ENCODE measurements at regions not wholly inside any gene's neighbourhood (a gene's known extent, or its start where the extent isn't known, plus 50 kb on each side); places are given as distances from the start of the nearest gene placed in this dataset.

- DNase-seq (ENCODE audit: low read depth in 1 of 2, low spot score in 1 of 2) (no peak), FAIRE-seq (no peak), ATAC-seq (no peak)
- Histone ChIP-seq H3K9me3 (no peaks in the 10 kb centered on the region; the same call in 1 of the 3 replicates), H3K4me3 (no peak overlapping the region), H3K27ac (no peak overlapping the region), H3K4me1 (no peaks in the 10 kb centered on the region), H3K4me2 (no peak overlapping the region)
- ChIA-PET POLR2A (no interaction called here), CTCF (no interaction called here)
- WGBS (ENCODE audit: missing lambda C conversion rate): 13% methylated on average over 3 of the region's 3 CpGs
- TF ChIP-seq JUNB (IDR thresholded peaks at IDR 0.05) (no peak), FOSL2 (IDR thresholded peaks at IDR 0.05) (no peak), FOSL2 (CRISPR knock-in tag; IDR thresholded peaks at IDR 0.05) (no peak), MAX (IDR thresholded peaks at IDR 0.05) (no peak), CTCF (IDR thresholded peaks at IDR 0.05) (no peak), MAZ (IDR thresholded peaks at IDR 0.05; ENCODE audit: borderline replicate concordance, low read depth, low read length) (no peak), ZNF302 (CRISPR knock-in tag; IDR thresholded peaks at IDR 0.05) (no peak), CHD2 (IDR thresholded peaks at IDR 0.05; ENCODE audit: low read length, partially characterized antibody) (no peak), BHLHE40 (IDR thresholded peaks at IDR 0.05; ENCODE audit: low read depth, low read length) (no peak), MAFK (IDR thresholded peaks at IDR 0.05; ENCODE audit: partially characterized antibody) (no peak), HES2 (IDR thresholded peaks at IDR 0.05) (no peak), EP300 (IDR thresholded peaks at IDR 0.05) (no peak), RAD21 (conservative IDR thresholded peaks at IDR 0.05 in 1 of 2, IDR thresholded peaks at IDR 0.05 in 1 of 2) (no peak), NR3C1 (IDR thresholded peaks at IDR 0.05) (no peak), MYC (IDR thresholded peaks at IDR 0.05; ENCODE audit: borderline replicate concordance, low read length) (no peak), ZC3H11A (IDR thresholded peaks at IDR 0.05) (no peak), JUN (IDR thresholded peaks at IDR 0.05) (no peak), ATOH8 (CRISPR knock-in tag; IDR thresholded peaks at IDR 0.05; ENCODE audit: low read depth) (no peak), HOXB5 (CRISPR knock-in tag; IDR thresholded peaks at IDR 0.05) (no peak), USF2 (IDR thresholded peaks at IDR 0.05) (no peak), KDM5A (IDR thresholded peaks at IDR 0.05) (no peak)
Measured at GRCh38 chr10:10223131-10223530, 794.5 kb upstream of the CELF2 start.

GRCh38 chr10:10225136-10225676 is 792.5 kb upstream of the CELF2 start:
- FAIRE-seq (no peak), DNase-seq (ENCODE audit: low read depth in 1 of 2, low spot score in 1 of 2) (no peak), ATAC-seq (no peak)
- H3K4me1 ChIP-seq: no peaks in the 10 kb centered on the region
- POLR2A ChIA-PET: no interaction called here
- CTCF ChIA-PET: no interaction called here
- no peak overlapping the region for H3K27ac ChIP-seq
- 0% methylated on average over 4 of the region's 4 CpGs for WGBS (ENCODE audit: missing lambda C conversion rate)
- H3K9me3 ChIP-seq: no peaks in the 10 kb centered on the region; the same call in 1 of the 3 replicates
- TF ChIP-seq MAFK (IDR thresholded peaks at IDR 0.05; ENCODE audit: partially characterized antibody) (no peak), EP300 (IDR thresholded peaks at IDR 0.05) (no peak), PHF8 (IDR thresholded peaks at IDR 0.05; ENCODE audit: borderline replicate concordance, low read depth) (no peak), POLR2AphosphoS2 (conservative IDR thresholded peaks at IDR 0.05; ENCODE audit: low read length) (no peak), HOXB5 (CRISPR knock-in tag; IDR thresholded peaks at IDR 0.05) (no peak), TFCP2L1 (CRISPR knock-in tag; IDR thresholded peaks at IDR 0.05) (no peak), BCL3 (IDR thresholded peaks at IDR 0.05) (no peak), HES2 (IDR thresholded peaks at IDR 0.05) (no peak), RAD21 (conservative IDR thresholded peaks at IDR 0.05 in 1 of 2, IDR thresholded peaks at IDR 0.05 in 1 of 2) (no peak), RNF2 (IDR thresholded peaks at IDR 0.05; ENCODE audit: borderline replicate concordance, low read depth) (no peak), ZSCAN20 (CRISPR knock-in tag; IDR thresholded peaks at IDR 0.05) (no peak), RCOR1 (IDR thresholded peaks at IDR 0.05; ENCODE audit: low read depth, low read length) (no peak), ZNF302 (CRISPR knock-in tag; IDR thresholded peaks at IDR 0.05) (no peak), SMC3 (IDR thresholded peaks at IDR 0.05) (no peak), TP53 (CRISPR knock-in tag; IDR thresholded peaks at IDR 0.05) (no peak), USF2 (IDR thresholded peaks at IDR 0.05) (no peak), CHD4 (IDR thresholded peaks at IDR 0.05; ENCODE audit: borderline replicate concordance) (no peak), HOXB13 (CRISPR knock-in tag; IDR thresholded peaks at IDR 0.05; ENCODE audit: low read depth) (no peak), NR3C1 (IDR thresholded peaks at IDR 0.05) (no peak), MAZ (IDR thresholded peaks at IDR 0.05; ENCODE audit: borderline replicate concordance, low read depth, low read length) (no peak)
- no peak overlapping the region for H3K4me3 ChIP-seq
- H3K4me2 ChIP-seq: no peak overlapping the region
